ENCODE measurements at regions not wholly inside any gene's neighbourhood (a gene's known extent, or its start where the extent isn't known, plus 50 kb on each side); places are given as distances from the start of the nearest gene placed in this dataset.

- peak in 1 of 2 experiments; percentile 44 for DNase-seq
These were observed 89.7 kb upstream of the RUNX1 start for GRCh38 chr21:35138665-35139381.

GRCh38 chr21:35136586-35137219 is 87.6 kb upstream of the RUNX1 start:
- peak; percentile 50 to 73 for DNase-seq

GRCh38 chr21:35136106-35136505 is 87.0 kb upstream of the RUNX1 start:
- no peak for DNase-seq

GRCh38 chr21:35135481-35135880 is 86.4 kb upstream of the RUNX1 start:
- no peak for DNase-seq

GRCh38 chr21:35134309-35134708 is 85.2 kb upstream of the RUNX1 start:
- no peak for DNase-seq

- no peak for DNase-seq
These were observed 79.4 kb upstream of the RUNX1 start for GRCh38 chr21:35128536-35128935.

GRCh38 chr21:35127851-35128250 is 78.7 kb upstream of the RUNX1 start:
- no peak for DNase-seq

- no peak for DNase-seq
These were observed 77.9 kb upstream of the RUNX1 start for GRCh38 chr21:35127026-35127425.

GRCh38 chr21:35120631-35121180 is 71.6 kb upstream of the RUNX1 start:
- DNase-seq: no peak

- no peak for DNase-seq
These were observed 70.5 kb upstream of the RUNX1 start for GRCh38 chr21:35119501-35120047.

- DNase-seq: no peak
These were observed 67.7 kb upstream of the RUNX1 start for GRCh38 chr21:35116777-35117176.

GRCh38 chr21:35113064-35113463 is 64.0 kb upstream of the RUNX1 start:
- no peak for DNase-seq

- no peak for DNase-seq
These were observed 62.3 kb upstream of the RUNX1 start for GRCh38 chr21:35111321-35111930.

GRCh38 chr21:35108887-35109286 is 59.8 kb upstream of the RUNX1 start:
- DNase-seq: no peak

GRCh38 chr21:35107520-35107919 is 58.4 kb upstream of the RUNX1 start:
- no peak for DNase-seq

- no peak for DNase-seq
These were observed 57.2 kb upstream of the RUNX1 start for GRCh38 chr21:35106246-35106835.

GRCh38 chr21:35102488-35103371 is 53.6 kb upstream of the RUNX1 start:
- no peak for DNase-seq

GRCh38 chr21:35100349-35100811 is 51.3 kb upstream of the RUNX1 start:
- DNase-seq: no peak

GRCh38 chr21:35099310-35099709 is 50.2 kb upstream of the RUNX1 start:
- DNase-seq: no peak
